ENCODE measurements at regions not wholly inside any gene's neighbourhood (a gene's known extent, or its start where the extent isn't known, plus 50 kb on each side); places are given as distances from the start of the nearest gene placed in this dataset.

GRCh38 chr16:10252155-10252554 is 69.9 kb upstream of the GRIN2A start:
- TF ChIP-seq, protein P1, sequence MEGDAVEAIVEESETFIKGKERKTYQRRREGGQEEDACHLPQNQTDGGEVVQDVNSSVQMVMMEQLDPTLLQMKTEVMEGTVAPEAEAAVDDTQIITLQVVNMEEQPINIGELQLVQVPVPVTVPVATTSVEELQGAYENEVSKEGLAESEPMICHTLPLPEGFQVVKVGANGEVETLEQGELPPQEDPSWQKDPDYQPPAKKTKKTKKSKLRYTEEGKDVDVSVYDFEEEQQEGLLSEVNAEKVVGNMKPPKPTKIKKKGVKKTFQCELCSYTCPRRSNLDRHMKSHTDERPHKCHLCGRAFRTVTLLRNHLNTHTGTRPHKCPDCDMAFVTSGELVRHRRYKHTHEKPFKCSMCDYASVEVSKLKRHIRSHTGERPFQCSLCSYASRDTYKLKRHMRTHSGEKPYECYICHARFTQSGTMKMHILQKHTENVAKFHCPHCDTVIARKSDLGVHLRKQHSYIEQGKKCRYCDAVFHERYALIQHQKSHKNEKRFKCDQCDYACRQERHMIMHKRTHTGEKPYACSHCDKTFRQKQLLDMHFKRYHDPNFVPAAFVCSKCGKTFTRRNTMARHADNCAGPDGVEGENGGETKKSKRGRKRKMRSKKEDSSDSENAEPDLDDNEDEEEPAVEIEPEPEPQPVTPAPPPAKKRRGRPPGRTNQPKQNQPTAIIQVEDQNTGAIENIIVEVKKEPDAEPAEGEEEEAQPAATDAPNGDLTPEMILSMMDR (IDR thresholded peaks at IDR 0.05), result no peak
- TF ChIP-seq EZH2 (IDR thresholded peaks at IDR 0.05; ENCODE audit: borderline replicate concordance, insufficient read depth, low read depth, low read length, poor library complexity, severe bottlenecking), result no peak

All from B cell (primary cell).